Erythroblast (primary cell): ENCODE measurements at regions not wholly inside any gene's neighbourhood (a gene's known extent, or its start where the extent isn't known, plus 50 kb on each side); places are given as distances from the start of the nearest gene placed in this dataset.

ENCODE experiments used
- GATA1 ChIP-seq: IDR thresholded peaks from 2 replicates; pipeline ENCODE4 v1.6.1; 2011; ENCODE audit warnings: low read depth, mild to moderate bottlenecking, control low read depth, low read length, moderate library complexity
- POLR2A ChIP-seq: IDR thresholded peaks from 2 replicates; pipeline ENCODE4 v1.6.1; 2011; ENCODE audit warnings: mild to moderate bottlenecking, low read length

DNA sequence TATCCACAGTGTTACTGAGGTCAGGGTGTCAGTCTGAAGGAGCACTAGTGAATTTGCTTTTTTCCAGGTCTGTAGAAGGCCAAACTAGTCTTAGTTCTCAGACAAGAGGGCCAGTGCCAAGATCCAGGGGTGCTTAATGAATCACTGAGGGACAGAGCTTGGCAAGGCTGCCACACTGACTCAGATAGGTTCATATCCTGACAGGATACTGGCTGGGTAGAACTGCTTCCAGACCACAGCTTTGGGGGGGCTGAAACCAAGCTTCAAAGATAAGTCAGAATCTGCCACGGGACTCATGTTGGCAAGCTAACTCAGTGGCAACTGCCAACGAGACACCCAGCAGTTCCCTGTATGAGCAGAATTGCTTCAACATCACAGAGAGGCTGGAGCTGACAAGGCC, 1125.4 kb downstream of the EFNA5 start:
- TF ChIP-seq POLR2A = no peak
- no peak for TF ChIP-seq GATA1
